ENCODE measurements at regions not wholly inside any gene's neighbourhood (a gene's known extent, or its start where the extent isn't known, plus 50 kb on each side); places are given as distances from the start of the nearest gene placed in this dataset.

DNA sequence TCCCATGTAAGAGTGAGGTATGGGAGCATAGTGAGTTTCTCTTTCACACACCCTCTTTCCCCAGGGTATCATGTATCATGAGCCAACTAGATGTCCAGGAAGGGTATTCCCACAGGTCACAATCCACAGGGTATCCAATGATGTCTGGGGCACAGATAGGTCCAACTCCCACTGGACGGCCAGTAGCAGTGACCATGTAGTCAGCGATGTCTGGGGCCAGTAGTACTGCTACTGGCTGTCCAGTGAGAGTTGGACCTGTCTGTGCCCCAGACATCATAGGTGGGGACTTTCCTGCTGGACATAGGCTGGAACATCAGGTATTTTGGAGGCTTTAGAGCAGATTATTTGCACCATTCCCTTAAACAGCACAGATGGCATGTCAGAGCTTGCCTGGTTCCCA is 352.6 kb upstream of the SGCD start:
- no peak for DNase-seq (ENCODE audit: low read depth)

GRCh38 chr5:155978850-155979249 is 348.1 kb upstream of the SGCD start:
- peak; percentile 40 for DNase-seq (ENCODE audit: low read depth)

DNA sequence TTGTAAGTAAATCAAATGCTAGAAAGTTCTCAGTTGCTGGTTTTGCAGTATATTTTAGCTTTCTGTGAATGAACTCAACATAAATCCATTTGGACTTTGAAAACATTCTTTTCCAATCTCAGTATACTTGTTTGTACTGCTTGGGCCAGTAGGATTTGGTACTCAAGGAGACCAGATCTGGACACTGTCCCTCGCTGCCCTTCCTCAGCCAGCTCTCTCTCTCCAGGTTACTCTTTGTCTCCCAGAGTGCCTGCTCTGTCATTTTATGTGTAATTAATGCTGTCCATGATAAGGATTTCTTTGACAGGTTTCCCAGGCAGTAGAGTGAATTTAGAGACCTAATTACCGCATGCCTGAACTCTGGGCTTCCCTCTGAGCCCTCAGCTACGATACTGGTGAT is 344.6 kb upstream of the SGCD start:
- no peak for DNase-seq (ENCODE audit: low read depth)

GRCh38 chr5:155983954-155984353 is 343.0 kb upstream of the SGCD start:
- DNase-seq (ENCODE audit: low read depth), result no peak

- DNase-seq (ENCODE audit: low read depth), result no peak
Measured at GRCh38 chr5:155987265-155987810, 339.6 kb upstream of the SGCD start.

DNA sequence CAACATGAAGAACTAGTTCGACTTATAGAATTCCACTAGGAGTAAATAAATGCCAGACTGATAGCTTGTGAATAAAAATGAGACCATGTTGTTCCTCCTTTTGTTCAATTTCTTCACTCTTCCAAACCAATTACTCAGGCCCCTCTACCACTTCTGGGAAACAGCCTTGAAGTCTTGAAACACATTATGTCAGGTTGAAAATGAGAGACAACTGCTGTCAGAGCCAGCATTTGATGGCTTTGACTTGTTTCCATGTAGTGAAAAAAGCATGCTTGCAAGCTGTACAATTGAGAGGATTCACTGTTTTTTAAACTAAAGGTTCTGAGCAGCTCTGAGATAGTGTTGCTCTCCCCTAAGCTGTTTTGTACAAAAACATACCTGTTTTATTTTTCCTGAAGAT is 337.1 kb upstream of the SGCD start:
- DNase-seq (ENCODE audit: low read depth), result no peak

DNA sequence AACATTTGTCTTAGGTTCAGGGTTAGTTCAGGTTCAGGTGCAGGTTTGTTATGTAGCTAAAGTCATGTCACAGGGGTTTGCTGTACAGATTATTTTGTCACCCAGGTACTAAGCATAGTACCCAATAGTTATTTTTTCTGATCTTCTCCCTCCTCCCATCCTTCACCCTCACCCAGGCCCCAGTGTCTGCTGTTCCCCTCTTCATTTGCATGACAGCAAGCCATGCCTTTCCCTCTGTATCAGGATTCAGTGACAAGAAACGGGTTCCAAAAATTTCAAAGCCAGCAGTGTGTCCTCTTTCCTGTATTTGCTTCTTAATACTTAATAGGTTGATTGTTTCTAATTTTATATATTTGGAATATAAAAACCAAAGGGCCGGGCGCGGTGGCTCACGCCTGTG is 330.8 kb upstream of the SGCD start:
- DNase-seq (ENCODE audit: low read depth), result no peak

GRCh38 chr5:155998257-155998656 is 328.7 kb upstream of the SGCD start:
- no peak for DNase-seq (ENCODE audit: low read depth)

DNA sequence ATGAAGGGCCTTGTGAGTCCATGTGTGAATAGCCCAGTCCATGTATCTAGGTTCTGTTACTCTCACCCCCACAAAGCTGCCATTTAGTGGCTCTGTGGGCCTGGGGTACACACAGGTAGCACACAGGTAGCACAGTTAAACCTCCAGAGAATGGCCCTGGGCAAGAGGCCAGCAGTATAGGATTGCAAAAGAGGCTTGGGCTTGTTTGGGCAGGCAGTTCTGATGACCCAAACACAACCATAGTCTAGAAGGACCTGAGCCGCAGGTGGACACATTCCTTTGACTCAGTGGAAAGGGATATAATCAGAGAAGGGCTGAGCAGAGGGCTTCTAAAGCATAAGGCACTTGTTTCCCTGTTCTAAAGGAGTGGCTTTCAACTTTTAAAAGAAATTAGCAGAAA is 326.8 kb upstream of the SGCD start:
- no peak for DNase-seq (ENCODE audit: low read depth)

DNA sequence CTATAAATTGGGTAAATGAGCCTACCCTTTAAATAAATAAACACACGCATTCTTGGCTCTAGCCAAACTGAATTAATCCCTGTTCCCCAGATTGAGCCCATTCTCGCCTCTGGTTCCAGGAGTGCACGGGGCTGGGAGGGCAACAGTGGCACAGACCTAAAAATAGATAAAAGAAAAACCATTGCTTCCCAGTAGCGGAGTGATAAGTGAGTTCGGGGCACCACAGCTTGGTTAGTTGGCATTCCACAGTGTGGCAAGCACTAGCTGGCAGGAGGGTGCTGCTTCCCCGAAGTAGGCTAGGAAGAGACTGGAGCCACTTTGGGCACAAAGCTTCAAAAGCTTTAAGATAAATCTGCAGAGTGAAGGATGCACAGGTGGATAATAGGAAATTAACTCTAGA is 322.2 kb upstream of the SGCD start:
- no peak for DNase-seq (ENCODE audit: low read depth)

DNA sequence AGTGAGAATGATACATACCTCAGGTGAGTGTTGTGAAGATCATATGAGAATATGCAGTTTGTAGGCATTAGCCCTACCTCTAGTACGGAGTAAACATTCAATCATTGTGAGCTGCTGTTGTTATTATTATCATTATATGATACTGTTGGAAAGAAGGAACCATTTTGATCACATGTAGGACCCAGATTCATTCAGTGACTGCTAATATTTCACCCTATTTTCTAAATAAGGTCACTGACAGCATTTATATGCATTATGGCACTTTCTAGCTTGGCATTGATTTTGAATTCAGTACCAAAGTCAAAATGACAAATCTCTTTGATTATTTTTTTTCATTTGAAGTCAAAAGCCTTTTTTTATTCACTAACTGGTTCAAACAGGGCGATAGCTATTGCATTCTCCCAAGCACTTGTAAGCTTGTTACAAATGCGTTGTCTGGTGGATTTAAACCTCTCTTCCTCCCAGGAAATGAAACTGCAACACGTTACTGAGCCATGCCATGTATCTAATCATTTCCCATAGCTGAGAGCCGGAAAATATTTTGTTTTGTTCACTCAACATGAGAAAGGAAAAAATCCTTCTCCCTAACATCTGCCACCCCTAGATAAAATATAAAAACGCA is 320.8 kb upstream of the SGCD start:
- DNase-seq (ENCODE audit: low read depth), result no peak

- no peak for DNase-seq (ENCODE audit: low read depth)
Measured at GRCh38 chr5:156008844-156009243, 318.1 kb upstream of the SGCD start.

- no peak for DNase-seq (ENCODE audit: low read depth)
Measured at GRCh38 chr5:156009583-156009982, 317.4 kb upstream of the SGCD start.

DNA sequence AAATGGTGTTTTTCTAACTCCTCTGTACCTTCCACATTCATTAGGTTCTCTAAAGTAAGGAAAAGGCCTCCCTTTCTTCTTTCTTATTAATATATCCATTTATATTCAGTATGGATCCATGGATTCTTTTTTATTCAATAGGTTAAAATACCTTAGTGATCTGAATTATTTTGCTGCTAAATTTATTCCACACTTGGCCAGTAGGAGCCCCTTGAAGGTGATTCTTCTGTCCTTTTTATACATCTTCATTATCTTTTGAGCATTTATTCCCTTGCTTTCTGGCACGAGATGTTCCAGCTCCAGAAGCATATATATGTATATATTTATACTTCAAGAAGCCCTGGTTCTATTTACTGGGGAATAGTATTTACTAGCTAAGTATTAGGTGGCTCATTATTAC is 311.8 kb upstream of the SGCD start:
- no peak for DNase-seq (ENCODE audit: low read depth)

- peak; percentile 28 for DNase-seq (ENCODE audit: low read depth)
Measured at GRCh38 chr5:156019130-156019529, 307.8 kb upstream of the SGCD start.

GRCh38 chr5:156019571-156020180 is 307.3 kb upstream of the SGCD start:
- peak; percentile 62 for DNase-seq (ENCODE audit: low read depth)

DNA sequence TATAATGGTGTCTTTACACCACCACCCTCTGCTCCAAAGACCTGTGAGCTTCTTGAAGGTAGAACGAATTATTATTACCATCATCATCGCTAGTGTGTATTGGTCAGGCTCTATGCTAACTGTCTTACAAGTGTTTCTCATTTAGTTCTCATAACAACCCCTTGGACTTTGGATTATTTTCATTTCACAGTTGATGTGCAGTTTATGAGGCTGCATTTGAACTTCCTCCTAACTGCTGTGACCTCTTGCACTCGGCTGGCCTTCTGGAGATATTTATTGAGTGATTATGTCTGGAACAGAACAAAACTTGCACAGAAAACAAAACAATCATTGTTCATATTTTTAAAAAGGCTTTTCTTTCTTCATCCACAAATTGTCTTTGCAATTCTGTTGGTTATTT is 306.3 kb upstream of the SGCD start:
- peak; percentile 19 for DNase-seq (ENCODE audit: low read depth)

DNA sequence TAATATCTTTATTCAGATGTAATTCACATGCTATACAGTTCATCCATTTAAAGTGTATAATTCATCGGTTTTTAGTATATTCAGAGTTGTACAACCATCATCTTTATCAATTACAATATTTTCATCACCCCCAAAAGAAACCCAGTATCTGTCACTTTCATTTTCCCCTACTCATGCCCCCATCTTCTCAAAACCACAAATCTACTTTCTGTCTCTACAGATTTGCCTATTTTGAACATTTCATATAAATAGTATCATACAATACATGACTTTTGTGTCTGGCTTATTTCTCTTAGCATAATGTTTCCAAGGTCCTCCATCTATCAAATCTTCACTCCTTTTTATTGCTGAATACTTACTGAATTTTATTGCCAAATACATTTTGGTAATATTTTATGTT is 305.1 kb upstream of the SGCD start:
- no peak for DNase-seq (ENCODE audit: low read depth)

DNA sequence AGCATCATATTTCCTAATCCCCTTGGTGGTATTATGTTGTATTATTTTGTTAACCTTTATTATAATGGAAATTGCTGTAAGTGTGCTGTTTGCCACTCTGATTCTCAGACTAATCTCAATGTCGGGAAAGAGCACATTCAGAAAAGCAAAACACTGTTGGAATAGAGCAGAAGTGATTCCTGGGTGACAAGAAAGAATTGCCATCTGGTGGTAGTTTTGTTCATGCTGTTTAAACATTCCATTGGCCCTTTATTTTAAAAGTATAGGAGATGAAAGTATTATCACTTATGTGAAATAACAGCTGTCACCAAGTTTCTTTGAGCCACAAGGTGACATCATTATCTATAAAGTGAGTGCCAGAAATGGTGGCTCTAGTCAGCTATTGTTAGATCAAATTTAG is 301.3 kb upstream of the SGCD start:
- no peak for DNase-seq (ENCODE audit: low read depth)

- DNase-seq (ENCODE audit: low read depth), result no peak
Measured at GRCh38 chr5:156031181-156031580, 295.8 kb upstream of the SGCD start.

DNA sequence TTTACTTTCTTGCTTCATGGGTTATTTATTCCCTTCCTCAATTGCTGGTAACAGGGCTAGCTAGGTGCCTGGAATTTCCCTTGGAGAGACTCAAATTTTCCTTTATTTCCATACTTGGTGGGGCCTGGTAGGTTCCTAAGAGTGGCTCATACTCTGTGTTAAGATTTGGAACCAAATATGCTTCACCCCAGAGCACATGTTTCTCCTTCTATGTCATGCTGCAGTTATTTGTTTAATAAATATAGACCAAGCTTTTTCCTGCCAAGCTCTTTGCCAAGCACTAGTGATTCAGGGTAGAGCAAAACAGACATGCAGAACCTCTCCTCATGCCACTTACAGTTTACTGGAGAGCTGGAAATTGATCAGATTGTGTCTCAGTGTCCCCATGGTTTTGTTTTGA is 290.3 kb upstream of the SGCD start:
- DNase-seq (ENCODE audit: low read depth), result no peak

- DNase-seq (ENCODE audit: low read depth), result no peak
Measured at GRCh38 chr5:156037151-156037909, 289.6 kb upstream of the SGCD start.

DNA sequence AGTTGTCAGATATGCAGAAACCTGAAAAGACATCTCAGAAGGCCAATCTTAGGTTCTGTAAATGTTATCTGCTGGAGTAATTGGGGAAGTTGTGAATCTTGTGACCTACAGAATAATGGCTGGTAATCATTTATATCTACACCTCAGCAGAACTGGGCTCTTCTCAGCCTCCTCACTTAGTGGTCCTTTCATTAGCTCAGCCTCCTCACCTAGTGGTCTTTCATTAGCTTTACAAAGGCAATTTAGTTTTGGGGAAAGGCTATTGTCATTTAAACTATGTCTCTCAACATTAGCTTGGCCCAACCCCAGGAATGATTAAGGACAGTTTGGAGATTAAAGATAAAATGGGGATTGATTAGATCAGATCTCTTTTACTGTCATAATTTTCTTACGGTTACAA is 284.2 kb upstream of the SGCD start:
- no peak for DNase-seq (ENCODE audit: low read depth)
